OCI-LY1 (cell line): ENCODE measurements at regions not wholly inside any gene's neighbourhood (a gene's known extent, or its start where the extent isn't known, plus 50 kb on each side); places are given as distances from the start of the nearest gene placed in this dataset.

Experiments
- H2AFZ ChIP-seq: fragments of 200-600 bp; sonication (generic), shearing (Covaris generic); 2 replicates; pipeline ENCODE4 v1.6.0; 2014; ENCODE audit warnings: antibody characterized with exemption, mild to moderate bottlenecking, low read length
- H3F3A ChIP-seq: fragments of 200-600 bp; sonication (generic), shearing (Covaris generic); 2 replicates; pipeline ENCODE4 v1.6.0; 2014; ENCODE audit warnings: mild to moderate bottlenecking, antibody characterized with exemption, low read length, moderate library complexity; ENCODE audit not compliant: insufficient read depth
- H3K27ac ChIP-seq: fragments of 200-600 bp; sonication (generic); 2 replicates; pipeline ENCODE4 v1.5.1; 2014; ENCODE audit warnings: low read length, mixed run types, mild to moderate bottlenecking, low read depth; ENCODE audit not compliant: poor library complexity, severe bottlenecking
- H3K27me3 ChIP-seq: fragments of 200-600 bp; sonication (generic); 2 replicates; pipeline ENCODE4 v1.6.0; 2014; ENCODE audit warnings: antibody characterized with exemption, mild to moderate bottlenecking, low read length, moderate library complexity; ENCODE audit not compliant: insufficient read depth
- H3K36me3 ChIP-seq: fragments of 200-600 bp; sonication (generic); 2 replicates; pipeline ENCODE4 v1.6.1; 2014; ENCODE audit warnings: mild to moderate bottlenecking, antibody characterized with exemption, low read length, moderate library complexity, mixed read lengths; ENCODE audit not compliant: insufficient read depth
- H3K4me1 ChIP-seq: fragments of 200-600 bp; sonication (generic); 2 replicates; pipeline ENCODE4 v1.5.1; 2014; ENCODE audit warnings: mild to moderate bottlenecking, low read length, moderate library complexity; ENCODE audit not compliant: insufficient read depth, severe bottlenecking
- H3K4me2 ChIP-seq: fragments of 200-600 bp; sonication (generic), shearing (Covaris generic); 2 replicates; pipeline ENCODE4 v1.6.1; 2014; ENCODE audit warnings: low read length
- H3K4me3 ChIP-seq: fragments of 200-600 bp; sonication (generic); 2 replicates; pipeline ENCODE4 v1.5.1; 2014; ENCODE audit warnings: low read length, low read depth, mild to moderate bottlenecking, mixed read lengths; ENCODE audit not compliant: poor library complexity, severe bottlenecking
- H3K79me2 ChIP-seq: fragments of 200-600 bp; shearing (Covaris generic); 2 replicates; pipeline ENCODE4 v1.6.1; 2016; ENCODE audit warnings: mixed run types, low read length, mixed read lengths; ENCODE audit not compliant: insufficient read depth
- H3K9ac ChIP-seq: fragments of 200-600 bp; sonication (generic), shearing (Covaris generic); 2 replicates; pipeline ENCODE4 v1.6.1; 2014; ENCODE audit warnings: mild to moderate bottlenecking, low read length, mixed read lengths
- H3K9me2 ChIP-seq: fragments of 200-600 bp; sonication (generic), shearing (Covaris generic); 2 replicates; pipeline ENCODE4 v1.6.1; 2014; ENCODE audit warnings: low read depth, mild to moderate bottlenecking, low read length, mixed read lengths
- H3K9me3 ChIP-seq: fragments of 200-600 bp; shearing (Covaris generic); 2 replicates; pipeline ENCODE4 v1.6.1; 2014; ENCODE audit warnings: low read length, mixed read lengths
- H4K20me1 ChIP-seq: fragments of 200-600 bp; sonication (generic), shearing (Covaris generic); 2 replicates; pipeline ENCODE4 v1.6.0; 2016; ENCODE audit warnings: mild to moderate bottlenecking, low read length; ENCODE audit not compliant: insufficient read depth
- CTCF ChIP-seq: fragments of 200-600 bp; sonication (generic), shearing (Covaris generic); IDR thresholded peaks from 2 replicates; pipeline ENCODE4 v1.5.1; 2017; ENCODE audit warnings: mild to moderate bottlenecking, antibody characterized with exemption, low read length, moderate library complexity, mixed read lengths
- EZH2 ChIP-seq: fragments of 200-600 bp; sonication (generic), shearing (Covaris generic); IDR thresholded peaks from 2 replicates; pipeline ENCODE4 v1.8.0; 2017; ENCODE audit warnings: borderline replicate concordance, mixed run types, mild to moderate bottlenecking, antibody characterized with exemption, low read length, moderate library complexity, mixed read lengths

GRCh38 chr10:29805134-29805723, 170.5 kb upstream of the SVIL start:
- Histone ChIP-seq H3K9me3 (no peaks in the 10 kb centered on the region), H3K36me3 (no peaks in the 10 kb centered on the region), H3K27me3 (0 out of 2 replicates have a peak, but pooled peaks cover 6% of the 10 kb centered on the region), H4K20me1 (no peaks in the 10 kb centered on the region), H3K27ac (no peak overlapping the region), H2AFZ (no peak overlapping the region), H3F3A (no peaks in the 10 kb centered on the region), H3K4me2 (no peak overlapping the region), H3K4me1 (no peaks in the 10 kb centered on the region), H3K4me3 (no peak overlapping the region), H3K9me2 (no peaks in the 10 kb centered on the region), H3K79me2 (no peaks in the 10 kb centered on the region), H3K9ac (no peak overlapping the region)
- TF ChIP-seq CTCF, result no peak
- no peak for TF ChIP-seq EZH2

GRCh38 chr10:29804025-29804852, 169.5 kb upstream of the SVIL start:
- H3K79me2 ChIP-seq, result no peaks in the 10 kb centered on the region
- no peak for TF ChIP-seq CTCF
- no peak for TF ChIP-seq EZH2
- H3K4me3 ChIP-seq, result no peak overlapping the region
- H4K20me1 ChIP-seq, result no peaks in the 10 kb centered on the region
- no peaks in the 10 kb centered on the region for H3K9me2 ChIP-seq
- no peak overlapping the region for H3K27ac ChIP-seq
- H3K9ac ChIP-seq, result no peak overlapping the region
- H3K36me3 ChIP-seq, result no peaks in the 10 kb centered on the region
- H3F3A ChIP-seq, result no peaks in the 10 kb centered on the region
- H3K27me3 ChIP-seq, result 0 out of 2 replicates have a peak, but pooled peaks cover 6% of the 10 kb centered on the region
- no peak overlapping the region for H3K4me2 ChIP-seq
- no peak overlapping the region for H2AFZ ChIP-seq
- no peaks in the 10 kb centered on the region for H3K4me1 ChIP-seq
- H3K9me3 ChIP-seq, result no peaks in the 10 kb centered on the region

DNA sequence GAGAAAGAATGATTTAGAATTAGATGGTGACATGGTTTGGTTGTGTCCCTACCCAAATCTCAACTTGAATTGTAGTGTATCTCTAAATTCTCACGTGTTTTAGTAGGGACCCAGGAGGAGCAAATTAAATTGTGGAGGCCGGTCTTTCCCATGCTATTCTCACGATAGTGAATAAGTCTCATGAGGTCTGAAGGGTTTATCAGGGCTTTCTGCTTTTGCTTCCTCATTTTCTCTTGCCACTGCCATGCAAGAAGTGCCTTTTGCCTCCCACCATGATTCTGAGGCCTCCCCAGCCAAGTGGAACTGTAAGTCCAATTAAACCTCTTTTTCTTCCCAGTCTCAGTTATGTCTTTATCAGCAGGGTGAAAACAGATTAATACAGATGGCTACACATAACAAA, 167.4 kb upstream of the SVIL start:
- TF ChIP-seq EZH2 (no peak), CTCF (no peak)
- Histone ChIP-seq H3K4me2 (no peak overlapping the region), H2AFZ (no peak overlapping the region), H3K4me1 (no peaks in the 10 kb centered on the region), H3K27ac (no peak overlapping the region), H3K36me3 (no peaks in the 10 kb centered on the region), H3K9me2 (no peaks in the 10 kb centered on the region), H4K20me1 (no peaks in the 10 kb centered on the region), H3K9ac (no peak overlapping the region), H3K9me3 (no peaks in the 10 kb centered on the region), H3K4me3 (no peak overlapping the region), H3K79me2 (no peaks in the 10 kb centered on the region), H3K27me3 (0 out of 2 replicates have a peak, but pooled peaks cover 6% of the 10 kb centered on the region), H3F3A (no peaks in the 10 kb centered on the region)
